SU-DHL-6 (cell line): ENCODE measurements at regions not wholly inside any gene's neighbourhood (a gene's known extent, or its start where the extent isn't known, plus 50 kb on each side); places are given as distances from the start of the nearest gene placed in this dataset.
"Not testable (repeated sequence)": the region's sequence is repeated elsewhere in the genome, so short reads cannot be mapped to it uniquely, and the experiment has no call there.

Experiments used
- H2AFZ ChIP-seq: fragments of 200-600 bp; sonication (generic); 2 replicates; pipeline ENCODE4 v1.6.1; 2014; ENCODE audit warnings: low read depth, mild to moderate bottlenecking, moderate library complexity, mixed read lengths, antibody characterized with exemption, low read length; ENCODE audit not compliant: severe bottlenecking
- H3F3A ChIP-seq: fragments of 200-600 bp; shearing (Covaris generic); 2 replicates; pipeline ENCODE4 v1.6.0; 2016; ENCODE audit warnings: antibody characterized with exemption, mild to moderate bottlenecking; ENCODE audit not compliant: insufficient read depth
- H3K27ac ChIP-seq: fragments of 200-600 bp; sonication (generic); 2 replicates; pipeline ENCODE4 v1.5.1; 2016; ENCODE audit warnings: low read depth, mild to moderate bottlenecking, low read length, moderate library complexity, mixed read lengths
- H3K27me3 ChIP-seq: fragments of 200-600 bp; sonication (generic), shearing (Covaris generic); 2 replicates; pipeline ENCODE4 v1.6.0; 2014; ENCODE audit warnings: mild to moderate bottlenecking, low read length
- H3K36me3 ChIP-seq: fragments of 200-600 bp; sonication (generic); 2 replicates; pipeline ENCODE4 v1.6.1; 2014; ENCODE audit warnings: mild to moderate bottlenecking, low read length, mixed read lengths
- H3K4me2 ChIP-seq: fragments of 300-600, 200-600 bp; shearing (Covaris generic), sonication (generic); 2 replicates; pipeline ENCODE4 v1.6.0; 2014; ENCODE audit warnings: low read length, low read depth, mild to moderate bottlenecking; ENCODE audit not compliant: poor library complexity, severe bottlenecking
- H3K4me3 ChIP-seq: fragments of 200-600 bp; sonication (generic); 2 replicates; pipeline ENCODE4 v1.5.1; 2014; ENCODE audit warnings: antibody characterized with exemption, low read length, mild to moderate bottlenecking, mixed read lengths; ENCODE audit not compliant: insufficient read depth, poor library complexity, severe bottlenecking
- H3K79me2 ChIP-seq: fragments of 200-600 bp; sonication (generic); 2 replicates; pipeline ENCODE4 v1.6.1; 2014; ENCODE audit warnings: mild to moderate bottlenecking, low read length, moderate library complexity; ENCODE audit not compliant: insufficient read depth
- H3K9ac ChIP-seq: fragments of 200-600 bp; sonication (generic); 2 replicates; pipeline ENCODE4 v1.7.0; 2014; ENCODE audit warnings: mild to moderate bottlenecking, low read length
- H3K9me2 ChIP-seq: fragments of 200-600 bp; sonication (generic); replicated peaks from 2 replicates; pipeline ENCODE4 v1.6.1; 2014; ENCODE audit warnings: low read length; ENCODE audit not compliant: insufficient read depth
- H3K9me3 ChIP-seq: fragments of 200-600 bp; sonication (generic); 2 replicates; pipeline ENCODE4 v1.6.1; 2014; ENCODE audit warnings: low read length, mixed read lengths; ENCODE audit not compliant: insufficient read depth
- H4K20me1 ChIP-seq: fragments of 200-600 bp; sonication (generic); 2 replicates; pipeline ENCODE4 v1.6.1; 2014; ENCODE audit warnings: low read depth, mild to moderate bottlenecking, antibody characterized with exemption, low read length, moderate library complexity, mixed read lengths
- EZH2phosphoT487 ChIP-seq: fragments of 200-600 bp; sonication (generic), shearing (Covaris generic); conservative IDR thresholded peaks from 2 replicates; pipeline ENCODE4 v1.6.1; 2018; ENCODE audit warnings: mild to moderate bottlenecking, antibody characterized with exemption, low read length, moderate library complexity, mixed read lengths
- TF ChIP-seq, protein P1 (sequence below): fragments of 200-600 bp; sonication (generic); IDR thresholded peaks from one replicate; pipeline ENCODE4 v1.5.1; 2017; ENCODE audit warnings: antibody characterized with exemption, mild to moderate bottlenecking, low read length, moderate library complexity; ENCODE audit not compliant: insufficient read depth, poor library complexity, severe bottlenecking

DNA sequence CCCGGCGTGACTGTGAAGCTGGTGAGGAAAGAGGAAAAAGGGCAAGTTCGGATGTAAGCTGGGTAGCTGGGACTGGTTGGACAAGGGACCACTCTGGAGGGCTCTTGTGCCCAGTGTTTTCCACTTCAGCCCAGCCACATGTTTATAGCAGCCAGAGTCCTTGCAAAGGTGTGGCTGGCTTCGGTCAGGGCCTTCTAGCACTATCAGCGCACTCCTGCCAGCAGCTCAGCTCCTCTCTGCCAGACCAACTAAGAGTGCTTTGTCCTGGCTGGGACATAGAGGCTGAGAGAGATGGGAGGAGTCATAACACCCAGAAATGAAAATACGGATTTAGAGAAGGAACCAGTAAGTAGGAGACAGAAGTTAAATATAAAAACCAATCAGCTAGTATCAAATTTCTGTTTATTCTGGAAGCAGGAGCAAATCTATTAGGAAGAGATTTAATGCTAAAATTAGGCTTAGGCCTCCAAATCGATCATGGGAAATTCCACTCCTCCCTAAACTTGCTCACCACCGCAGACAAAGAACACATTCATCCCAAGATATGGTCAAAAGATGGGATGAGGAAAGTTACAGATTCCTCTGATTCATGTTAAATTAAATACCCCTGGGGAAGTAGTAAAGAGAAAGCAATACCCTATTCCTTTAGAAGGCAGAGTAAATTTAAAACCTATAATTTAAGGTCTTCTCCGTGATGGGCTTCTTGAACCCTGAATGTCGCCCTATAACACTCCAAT lies 135.0 kb downstream of the RALA start:
- H3K36me3 ChIP-seq: no peaks in the 10 kb centered on the region
- no peaks in the 10 kb centered on the region for H3K79me2 ChIP-seq
- TF ChIP-seq, protein P1, sequence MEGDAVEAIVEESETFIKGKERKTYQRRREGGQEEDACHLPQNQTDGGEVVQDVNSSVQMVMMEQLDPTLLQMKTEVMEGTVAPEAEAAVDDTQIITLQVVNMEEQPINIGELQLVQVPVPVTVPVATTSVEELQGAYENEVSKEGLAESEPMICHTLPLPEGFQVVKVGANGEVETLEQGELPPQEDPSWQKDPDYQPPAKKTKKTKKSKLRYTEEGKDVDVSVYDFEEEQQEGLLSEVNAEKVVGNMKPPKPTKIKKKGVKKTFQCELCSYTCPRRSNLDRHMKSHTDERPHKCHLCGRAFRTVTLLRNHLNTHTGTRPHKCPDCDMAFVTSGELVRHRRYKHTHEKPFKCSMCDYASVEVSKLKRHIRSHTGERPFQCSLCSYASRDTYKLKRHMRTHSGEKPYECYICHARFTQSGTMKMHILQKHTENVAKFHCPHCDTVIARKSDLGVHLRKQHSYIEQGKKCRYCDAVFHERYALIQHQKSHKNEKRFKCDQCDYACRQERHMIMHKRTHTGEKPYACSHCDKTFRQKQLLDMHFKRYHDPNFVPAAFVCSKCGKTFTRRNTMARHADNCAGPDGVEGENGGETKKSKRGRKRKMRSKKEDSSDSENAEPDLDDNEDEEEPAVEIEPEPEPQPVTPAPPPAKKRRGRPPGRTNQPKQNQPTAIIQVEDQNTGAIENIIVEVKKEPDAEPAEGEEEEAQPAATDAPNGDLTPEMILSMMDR: no peak
- TF ChIP-seq EZH2phosphoT487: no peak
- H2AFZ ChIP-seq: no peak overlapping the region
- H3K4me2 ChIP-seq: no peak overlapping the region
- no peaks in the 10 kb centered on the region for H3K9me3 ChIP-seq
- no peak overlapping the region for H3K9ac ChIP-seq
- no peak overlapping the region for H3K27ac ChIP-seq
- no peaks in the 10 kb centered on the region for H3K9me2 ChIP-seq
- H3F3A ChIP-seq: no peaks in the 10 kb centered on the region
- H4K20me1 ChIP-seq: no peaks in the 10 kb centered on the region
- no peak overlapping the region for H3K4me3 ChIP-seq
- no peaks in the 10 kb centered on the region for H3K27me3 ChIP-seq

DNA sequence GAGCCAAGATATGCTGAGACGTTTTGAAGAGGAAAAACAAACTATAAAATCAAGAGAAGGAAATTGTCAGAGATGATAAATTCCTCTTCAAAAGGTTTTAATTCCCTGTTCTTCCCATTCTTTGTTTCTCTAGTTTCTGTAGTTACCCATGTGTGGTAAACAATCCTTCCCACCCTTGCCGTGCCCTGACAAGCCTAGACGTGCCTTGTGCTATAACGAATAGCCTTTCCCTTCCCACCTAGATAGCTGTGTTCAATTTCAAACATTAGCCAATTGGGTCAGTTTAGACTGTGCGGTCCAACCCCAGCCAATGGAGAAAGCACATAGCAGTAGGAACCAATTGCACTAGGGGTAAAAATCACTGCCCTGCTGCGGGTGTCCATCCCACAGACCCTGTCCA lies 138.1 kb downstream of the RALA start:
- Histone ChIP-seq H3K4me3 (no peak overlapping the region), H3K9ac (no peak overlapping the region), H3K27ac (no peak overlapping the region), H3F3A (no peaks in the 10 kb centered on the region), H3K9me3 (no peaks in the 10 kb centered on the region), H3K9me2 (no peaks in the 10 kb centered on the region), H3K4me2 (no peak overlapping the region), H2AFZ (no peak overlapping the region), H3K27me3 (no peaks in the 10 kb centered on the region), H4K20me1 (no peaks in the 10 kb centered on the region), H3K36me3 (no peaks in the 10 kb centered on the region), H3K79me2 (no peaks in the 10 kb centered on the region)
- TF ChIP-seq, protein P1: no peak
- TF ChIP-seq EZH2phosphoT487: no peak

DNA sequence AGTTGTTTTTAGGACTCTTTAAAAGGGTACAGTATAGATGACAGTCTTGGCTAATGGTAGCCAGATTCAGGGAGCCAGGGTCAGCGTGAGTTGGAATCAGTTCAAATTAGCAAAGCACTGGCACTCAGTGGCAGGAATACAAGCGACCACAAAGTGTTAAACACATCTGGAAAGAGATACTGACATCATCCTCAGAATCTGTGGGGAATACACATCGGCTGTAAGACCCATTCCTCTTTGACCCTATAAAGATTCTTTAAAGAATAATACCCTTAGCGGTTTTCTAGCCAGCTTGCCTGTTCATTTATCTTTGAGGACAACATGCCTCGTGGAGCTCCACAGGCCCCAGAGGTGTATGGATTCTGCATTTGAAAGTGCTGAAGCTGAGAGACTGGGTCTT lies 139.1 kb downstream of the RALA start:
- not testable (repeated sequence) for H2AFZ ChIP-seq, H3K4me2 ChIP-seq, H4K20me1 ChIP-seq, H3K4me3 ChIP-seq, H3F3A ChIP-seq, H3K27ac ChIP-seq, H3K9me3 ChIP-seq, H3K27me3 ChIP-seq, H3K79me2 ChIP-seq, H3K9ac ChIP-seq, H3K9me2 ChIP-seq, H3K36me3 ChIP-seq

DNA sequence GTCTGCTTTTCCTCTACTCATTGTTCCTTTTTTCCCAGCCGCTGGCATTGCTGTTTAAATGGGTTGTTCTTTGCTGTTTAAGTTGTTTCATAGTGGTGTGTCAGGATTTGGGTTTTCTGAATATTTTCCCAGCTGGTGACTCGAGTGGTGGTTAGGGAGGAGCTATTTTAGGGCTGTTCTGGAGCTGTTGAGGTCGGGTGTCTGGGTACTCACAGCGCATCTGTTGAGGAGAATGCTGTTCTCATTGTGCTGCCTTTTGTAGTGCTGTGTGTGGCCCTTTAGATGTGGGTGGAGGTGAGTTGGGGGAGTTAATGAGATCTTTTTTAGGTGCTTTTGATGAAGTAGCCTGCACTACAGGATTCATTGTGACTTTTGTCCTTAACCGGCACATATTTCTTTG lies 139.5 kb downstream of the RALA start:
- H3K4me3 ChIP-seq, H4K20me1 ChIP-seq, H3K9me2 ChIP-seq, H3K27me3 ChIP-seq, H2AFZ ChIP-seq, H3K36me3 ChIP-seq, H3K79me2 ChIP-seq, H3K27ac ChIP-seq, H3F3A ChIP-seq, H3K9me3 ChIP-seq, H3K4me2 ChIP-seq, H3K9ac ChIP-seq: not testable (repeated sequence)

DNA sequence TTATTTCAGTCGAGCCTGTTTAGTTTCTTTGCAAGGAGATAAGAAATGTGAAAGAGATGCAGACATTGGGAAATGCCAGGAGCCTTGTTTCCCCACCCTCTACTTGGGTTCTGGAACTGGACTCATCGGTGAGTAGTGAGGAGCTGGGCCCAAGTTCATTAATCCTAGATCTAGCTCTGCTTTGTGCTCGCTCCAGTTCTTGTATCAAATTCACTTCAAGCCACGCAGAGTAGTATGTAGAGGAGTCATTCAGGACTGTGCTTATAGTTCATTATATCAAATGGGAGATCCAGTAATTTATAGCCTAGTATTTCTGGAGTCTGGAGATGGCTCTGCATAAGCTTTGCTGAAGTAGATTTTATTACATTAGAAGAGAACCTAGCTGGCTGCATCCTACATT lies 142.5 kb downstream of the RALA start:
- not testable (repeated sequence) for H4K20me1 ChIP-seq, H2AFZ ChIP-seq, H3F3A ChIP-seq, H3K9me2 ChIP-seq, H3K27me3 ChIP-seq, H3K4me2 ChIP-seq, H3K9me3 ChIP-seq, H3K4me3 ChIP-seq, H3K27ac ChIP-seq, H3K36me3 ChIP-seq, H3K9ac ChIP-seq, H3K79me2 ChIP-seq

DNA sequence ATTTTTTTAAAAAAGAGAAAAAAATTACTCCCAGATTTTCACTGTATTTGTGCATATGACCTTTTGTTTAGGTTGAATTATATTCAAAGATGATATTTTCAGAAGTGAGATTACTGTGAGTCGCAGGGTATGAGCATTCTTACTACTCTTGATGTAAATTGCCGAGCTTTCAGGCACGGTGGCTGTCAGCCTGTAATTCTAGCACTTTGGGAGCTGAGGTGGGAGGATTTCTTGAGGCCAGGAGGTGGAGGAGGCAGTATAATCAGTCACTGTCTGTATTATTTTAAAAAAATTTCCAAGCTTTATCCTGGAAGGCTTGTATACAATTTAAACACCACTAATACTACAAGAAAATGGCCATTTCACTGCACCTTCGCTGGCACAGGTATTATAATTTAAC lies 145.1 kb downstream of the RALA start:
- H3K9me3 ChIP-seq, H3K27me3 ChIP-seq, H3K4me2 ChIP-seq, H2AFZ ChIP-seq, H3K36me3 ChIP-seq, H3K79me2 ChIP-seq, H3K9me2 ChIP-seq, H3K27ac ChIP-seq, H4K20me1 ChIP-seq, H3K4me3 ChIP-seq, H3F3A ChIP-seq, H3K9ac ChIP-seq: not testable (repeated sequence)
